Heart right ventricle (tissue), 16 donors: ENCODE measurements at regions not wholly inside any gene's neighbourhood (a gene's known extent, or its start where the extent isn't known, plus 50 kb on each side); places are given as distances from the start of the nearest gene placed in this dataset.

Source experiments
- ATAC-seq, 8 donors: fragments of 200-7000 bp; cut with Tn5 transposase; one replicate each; pipeline ENCODE4 v1.9.1; 2020; ENCODE audit warnings: mild to moderate bottlenecking in 8 of 8, moderate library complexity in 8 of 8, moderate number of reproducible peaks in 1 of 8
- DNase-seq, 2 donors: peaks; one replicate each; pipeline ENCODE4 v3.0.0-alpha.2; 2020
- H3K27ac ChIP-seq, 10 donors: fragments of 200-600 bp; sonication (generic) in 2 of 10; one replicate each; pipeline versions ENCODE4 v1.5.0 to v1.8.0; 2020 to 2022; ENCODE audit warnings: mild to moderate bottlenecking in 3 of 10
- H3K27me3 ChIP-seq, 7 donors: fragments of 200-600 bp; one replicate each; pipeline ENCODE4 v1.8.0; 2021 to 2022; ENCODE audit warnings: mild to moderate bottlenecking in 2 of 7
- H3K36me3 ChIP-seq, 9 donors: fragments of 200-600 bp; sonication (generic) in 1 of 9; one replicate each; pipeline versions ENCODE4 v1.5.0 to v1.8.0; 2020 to 2022; ENCODE audit warnings: mild to moderate bottlenecking in 2 of 9
- H3K4me1 ChIP-seq, 9 donors: fragments of 200-600 bp; sonication (generic) in 1 of 9; one replicate each; pipeline versions ENCODE4 v1.5.0 to v1.8.0; 2020 to 2022; ENCODE audit warnings: mild to moderate bottlenecking in 4 of 9
- H3K4me3 ChIP-seq, 10 donors: fragments of 200-600 bp; sonication (generic) in 2 of 10; one replicate each; pipeline versions ENCODE4 v1.5.0 to v1.8.0; 2020 to 2022; ENCODE audit warnings: mild to moderate bottlenecking in 7 of 10, moderate library complexity in 2 of 10
- H3K9me3 ChIP-seq, 11 donors: fragments of 200-600 bp in 10 of 11; sonication (generic) in 2 of 11; one replicate each; pipeline versions ENCODE4 v1.5.0 to v1.8.0; 2013 to 2022; ENCODE audit warnings: mild to moderate bottlenecking in 2 of 11, control low read depth in 1 of 11, moderate library complexity in 1 of 11
- WGBS, 2 donors: extraction: QIAGEN DNeasy Blood & Tissue Kit; methylation state at CpG; one replicate each; pipeline ENCODE4 v1.1.7; 2013; ENCODE audit warnings: inconsistent platforms in 1 of 2; 5-methylcytosine and 5-hydroxymethylcytosine counted together
- intact Hi-C, 10 donors: fragments of 100-400 bp; cut with DNase I; formaldehyde crosslinking; loops; one replicate each; pipeline versions ENCODE4 v1.11.1 to v1.14.2; 2022
- TF ChIP-seq, protein P1 (sequence below), 9 donors: fragments of 200-600 bp; sonication (generic) in 2 of 9; IDR thresholded peaks; one replicate each; pipeline versions ENCODE4 v1.5.0 to v1.8.0; 2021 to 2022; ENCODE audit warnings: antibody characterized with exemption in 9 of 9, mild to moderate bottlenecking in 5 of 9, moderate library complexity in 1 of 9
- donor health status: Arrhythmogenic right ventricular cardiomyopathy.
- donor health status: ischemic (EF 13 %, LVEDD 7.1; RV severe dilation, severe dysfunction).
- donor health status: healthy with polysubstance abuse.
- donor health status: DM: no; HTN: yes; CAD: no.
- donor health status: DM: no; HTN: no; CAD: no.
- donor health status: ischemic (EF 25% LVEDD 6.9; RV normal size, moderate dysfunction).
- donor health status: ischemic (EF 25% LVEDD 5.7; RV mildly dilated, moderate dysfunction).
- donor health status: healthy.
- donor health status: DM: yes; HTN: yes; CAD: no.
- donor health status: Ischemic cardiomyopathy.
- donor health status: ischemic (EF 35%, LVEDD 5.7; RV mildly dilated, moderate dysfunction).
- donor health status: nonischemic (EF 11% LVEDD 7.7; RV severe dilation, severe dysfunction).
- donor health status: DM: yes; HTN: yes; CAD: no.
- donor health status: PGD.
- donor health status: ischemic (EF 29% LVEDD 5.4; RV normal size, mild dysfunction).
- donor health status: nonischemic (EF 23%, LVEDD 6.1; RV moderate dilation, normal function).

DNA sequence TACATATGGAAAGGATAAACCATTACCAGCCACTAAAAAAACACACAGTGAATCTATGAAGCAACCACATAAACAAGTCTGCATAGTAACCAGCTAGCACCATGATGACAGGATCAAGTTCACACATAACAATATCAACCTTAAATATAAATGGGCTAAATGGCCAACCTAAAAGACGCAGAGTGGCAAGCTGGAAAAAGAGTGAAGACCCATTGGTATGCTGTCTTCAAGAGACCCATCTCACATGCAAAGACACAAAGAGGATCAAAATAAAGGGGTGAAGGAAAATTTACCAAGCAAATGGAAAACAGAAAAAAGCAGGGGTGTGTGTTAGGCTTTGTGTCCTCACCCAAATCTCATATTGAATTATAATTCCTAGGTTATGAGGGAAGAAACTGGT is 909.2 kb downstream of the EPHA7 start:
- Histone ChIP-seq H3K4me3 (no peak overlapping the region), H3K27ac (no peak overlapping the region), H3K9me3 (peaks cover 0 to 49% (median 6%) of the 10 kb centered on the region in 11 donors), H3K27me3 (no peaks in the 10 kb centered on the region), H3K36me3 (no peaks in the 10 kb centered on the region), H3K4me1 (no peaks in the 10 kb centered on the region)
- 98 to 100% methylated on average over 1 of the region's 1 CpG for WGBS, 2 donors
- DNase-seq (no peak), ATAC-seq (no peak)
- TF ChIP-seq, protein P1, sequence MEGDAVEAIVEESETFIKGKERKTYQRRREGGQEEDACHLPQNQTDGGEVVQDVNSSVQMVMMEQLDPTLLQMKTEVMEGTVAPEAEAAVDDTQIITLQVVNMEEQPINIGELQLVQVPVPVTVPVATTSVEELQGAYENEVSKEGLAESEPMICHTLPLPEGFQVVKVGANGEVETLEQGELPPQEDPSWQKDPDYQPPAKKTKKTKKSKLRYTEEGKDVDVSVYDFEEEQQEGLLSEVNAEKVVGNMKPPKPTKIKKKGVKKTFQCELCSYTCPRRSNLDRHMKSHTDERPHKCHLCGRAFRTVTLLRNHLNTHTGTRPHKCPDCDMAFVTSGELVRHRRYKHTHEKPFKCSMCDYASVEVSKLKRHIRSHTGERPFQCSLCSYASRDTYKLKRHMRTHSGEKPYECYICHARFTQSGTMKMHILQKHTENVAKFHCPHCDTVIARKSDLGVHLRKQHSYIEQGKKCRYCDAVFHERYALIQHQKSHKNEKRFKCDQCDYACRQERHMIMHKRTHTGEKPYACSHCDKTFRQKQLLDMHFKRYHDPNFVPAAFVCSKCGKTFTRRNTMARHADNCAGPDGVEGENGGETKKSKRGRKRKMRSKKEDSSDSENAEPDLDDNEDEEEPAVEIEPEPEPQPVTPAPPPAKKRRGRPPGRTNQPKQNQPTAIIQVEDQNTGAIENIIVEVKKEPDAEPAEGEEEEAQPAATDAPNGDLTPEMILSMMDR (IDR thresholded peaks at IDR 0.05), result no peak
- intact Hi-C loops, result no loop called here

DNA sequence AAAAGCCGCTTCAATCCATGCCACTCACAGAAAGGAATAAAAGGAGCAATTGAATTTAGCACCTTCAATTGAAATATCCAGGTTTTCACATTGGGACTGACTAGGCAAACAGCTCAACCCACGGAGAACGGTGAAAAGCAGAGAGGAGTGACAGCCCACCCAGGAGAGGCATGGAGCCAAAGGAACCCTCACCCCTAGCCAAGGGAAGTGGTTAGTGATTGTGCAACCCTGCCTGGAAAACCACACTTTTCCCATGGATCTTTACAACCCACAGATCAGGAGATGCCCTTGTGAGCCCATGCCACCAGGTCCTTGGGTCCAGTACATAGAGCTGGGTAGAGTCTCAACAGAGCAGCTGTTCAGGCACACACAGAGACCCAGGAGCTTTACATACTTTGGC is 911.8 kb downstream of the EPHA7 start:
- DNase-seq, result no peak
- Histone ChIP-seq H3K36me3 (no peaks in the 10 kb centered on the region), H3K27ac (no peak overlapping the region), H3K27me3 (no peaks in the 10 kb centered on the region), H3K9me3 (peaks cover 0 to 49% (median 6%) of the 10 kb centered on the region in 11 donors), H3K4me3 (no peak overlapping the region), H3K4me1 (no peaks in the 10 kb centered on the region)
- ATAC-seq, result no peak
- TF ChIP-seq, protein P1 (IDR thresholded peaks at IDR 0.05), result no peak
- WGBS, 2 donors, result 92 to 93% methylated on average over 3 of the region's 3 CpGs
- intact Hi-C loops, result no loop called here

DNA sequence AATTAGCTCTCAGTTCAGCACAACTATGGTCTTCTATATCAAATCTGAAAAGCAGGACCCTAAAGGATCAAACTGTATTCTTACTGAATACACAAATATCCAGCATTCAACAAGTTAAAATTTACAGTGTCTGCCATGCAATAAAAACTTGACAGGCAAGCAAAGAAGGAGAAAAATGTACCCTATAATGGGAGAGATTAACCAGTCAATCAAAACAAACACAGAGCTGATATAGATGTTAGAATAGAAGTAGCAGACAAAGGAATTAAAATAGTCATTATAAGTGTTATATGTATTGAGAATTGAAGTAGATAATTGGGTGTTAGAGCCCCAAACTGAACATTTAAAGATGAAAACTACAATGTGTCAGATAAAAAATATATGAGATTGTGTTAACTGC is 914.9 kb downstream of the EPHA7 start:
- Histone ChIP-seq H3K4me1 (no peaks in the 10 kb centered on the region), H3K27me3 (no peaks in the 10 kb centered on the region), H3K9me3 (peaks cover 0 to 23% (median 0%) of the 10 kb centered on the region in 11 donors), H3K36me3 (no peaks in the 10 kb centered on the region), H3K27ac (no peak overlapping the region), H3K4me3 (no peak overlapping the region)
- TF ChIP-seq, protein P1 (IDR thresholded peaks at IDR 0.05), result no peak
- DNase-seq, result no peak
- intact Hi-C loops, result no loop called here
- ATAC-seq, result no peak

DNA sequence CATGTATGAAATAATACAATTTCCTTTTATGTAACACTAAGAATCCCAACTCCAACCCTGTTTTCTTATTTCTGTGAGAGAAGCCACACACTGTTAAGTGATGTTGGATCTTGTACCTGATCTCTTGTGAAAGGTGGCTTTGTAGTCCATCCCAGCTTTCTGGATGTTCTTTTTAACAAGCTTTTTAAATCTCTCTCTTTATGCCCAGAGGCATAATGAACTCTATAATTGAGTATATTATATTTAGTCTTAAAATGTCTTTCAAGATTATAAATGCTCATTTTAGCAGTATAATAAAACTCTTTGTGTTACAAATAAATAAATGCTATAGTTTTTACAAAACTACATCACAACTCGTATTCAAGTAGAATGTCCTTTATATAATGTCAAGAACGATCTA is 922.1 kb downstream of the EPHA7 start:
- 87 to 90% methylated on average over 2 of the region's 2 CpGs for WGBS, 2 donors
- no peaks in the 10 kb centered on the region for H3K27me3 ChIP-seq
- H3K9me3 ChIP-seq, result no peaks in the 10 kb centered on the region
- no peaks in the 10 kb centered on the region for H3K4me1 ChIP-seq
- no peak overlapping the region for H3K4me3 ChIP-seq
- H3K36me3 ChIP-seq, result no peaks in the 10 kb centered on the region
- intact Hi-C loops, result no loop called here
- no peak overlapping the region for H3K27ac ChIP-seq
- TF ChIP-seq, protein P1 (IDR thresholded peaks at IDR 0.05), result no peak
- DNase-seq (no peak), ATAC-seq (no peak)

DNA sequence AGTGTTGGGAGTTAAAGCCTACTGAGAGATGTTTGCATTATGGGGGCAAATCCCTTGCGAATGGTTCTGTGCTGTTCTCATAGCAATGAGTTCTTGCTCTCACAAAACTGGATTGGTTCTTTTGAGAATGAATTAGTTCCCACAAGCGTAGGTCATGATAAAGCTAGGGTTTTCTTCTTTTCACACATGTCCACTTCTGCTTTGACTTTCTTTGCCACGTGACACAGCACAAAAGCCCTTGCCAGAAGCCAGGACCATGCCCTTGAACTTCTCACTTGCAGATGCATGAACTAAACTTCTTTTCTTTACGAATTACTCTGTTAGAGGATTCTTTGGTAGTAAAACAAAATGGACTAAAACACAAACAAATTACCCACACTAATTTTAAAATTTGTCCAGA is 922.8 kb downstream of the EPHA7 start:
- 87 to 93% methylated on average over 4 of the region's 4 CpGs for WGBS, 2 donors
- Histone ChIP-seq H3K27me3 (no peaks in the 10 kb centered on the region), H3K4me3 (no peak overlapping the region), H3K27ac (no peak overlapping the region), H3K9me3 (no peaks in the 10 kb centered on the region), H3K4me1 (no peaks in the 10 kb centered on the region), H3K36me3 (no peaks in the 10 kb centered on the region)
- DNase-seq (no peak), ATAC-seq (no peak)
- TF ChIP-seq, protein P1 (IDR thresholded peaks at IDR 0.05), result no peak
- intact Hi-C loops, result no loop called here
